ENCODE measurements at regions not wholly inside any gene's neighbourhood (a gene's known extent, or its start where the extent isn't known, plus 50 kb on each side); places are given as distances from the start of the nearest gene placed in this dataset.

GRCh38 chr4:35201403-35201802 lies 1042.9 kb downstream of the ARAP2 start:
- Histone ChIP-seq H3K27ac (no peak overlapping the region), H3K4me3 (no peak overlapping the region), H3K4me1 (no peaks in the 10 kb centered on the region), H3K4me2 (no peak overlapping the region), H3K9me3 (no peaks in the 10 kb centered on the region)
- TF ChIP-seq USF2 (IDR thresholded peaks at IDR 0.05) (no peak), MAZ (IDR thresholded peaks at IDR 0.05; ENCODE audit: borderline replicate concordance, low read depth, low read length) (no peak), CEBPB (IDR thresholded peaks at IDR 0.05) (no peak), JUN (IDR thresholded peaks at IDR 0.05) (no peak), HOXA7 (CRISPR knock-in tag; IDR thresholded peaks at IDR 0.05) (no peak), POLR2A (IDR thresholded peaks at IDR 0.05; ENCODE audit: low read length) (no peak), MAFK (IDR thresholded peaks at IDR 0.05; ENCODE audit: partially characterized antibody) (no peak), ZSCAN20 (CRISPR knock-in tag; IDR thresholded peaks at IDR 0.05) (no peak), RNF2 (IDR thresholded peaks at IDR 0.05; ENCODE audit: borderline replicate concordance, low read depth) (no peak)
- ATAC-seq, result no peak
- FAIRE-seq, result no peak
- POLR2A ChIA-PET, result no interaction called here
- CTCF ChIA-PET, result no interaction called here
- 46% methylated on average over 2 of the region's 2 CpGs for WGBS (ENCODE audit: missing lambda C conversion rate)
- DNase-seq (ENCODE audit: low read depth in 1 of 2, low spot score in 1 of 2), result no peak

- ATAC-seq (no peak), FAIRE-seq (no peak), DNase-seq (ENCODE audit: low read depth in 1 of 2, low spot score in 1 of 2) (no peak)
- Histone ChIP-seq H3K9me3 (no peaks in the 10 kb centered on the region), H3K4me2 (no peak overlapping the region), H3K27ac (no peak overlapping the region), H3K4me3 (no peak overlapping the region), H3K4me1 (no peaks in the 10 kb centered on the region)
- ChIA-PET CTCF (no interaction called here), POLR2A (no interaction called here)
- TF ChIP-seq TFCP2L1 (CRISPR knock-in tag; IDR thresholded peaks at IDR 0.05) (no peak), HEYL (CRISPR knock-in tag; IDR thresholded peaks at IDR 0.05) (no peak), CHD4 (IDR thresholded peaks at IDR 0.05; ENCODE audit: borderline replicate concordance) (no peak), ESRRA (IDR thresholded peaks at IDR 0.05; ENCODE audit: borderline replicate concordance, low read length) (no peak), PBX3 (IDR thresholded peaks at IDR 0.05) (no peak), BHLHE40 (IDR thresholded peaks at IDR 0.05; ENCODE audit: low read depth, low read length) (no peak), ZC3H11A (IDR thresholded peaks at IDR 0.05) (no peak), ZNF302 (CRISPR knock-in tag; IDR thresholded peaks at IDR 0.05) (no peak), RNF2 (IDR thresholded peaks at IDR 0.05; ENCODE audit: borderline replicate concordance, low read depth) (no peak), HOXB5 (CRISPR knock-in tag; IDR thresholded peaks at IDR 0.05) (no peak), RFX5 (IDR thresholded peaks at IDR 0.05) (no peak), FOSB (CRISPR knock-in tag; IDR thresholded peaks at IDR 0.05) (no peak), CTCF (IDR thresholded peaks at IDR 0.05) (no peak), TP53 (CRISPR knock-in tag; IDR thresholded peaks at IDR 0.05) (no peak), REST (IDR thresholded peaks at IDR 0.05) (no peak), JUN (IDR thresholded peaks at IDR 0.05) (no peak), HMGXB4 (CRISPR knock-in tag; IDR thresholded peaks at IDR 0.05; ENCODE audit: borderline replicate concordance) (no peak), SREBF2 (IDR thresholded peaks at IDR 0.05) (no peak), GATA3 (IDR thresholded peaks at IDR 0.05; ENCODE audit: borderline replicate concordance) (no peak)
- WGBS (ENCODE audit: missing lambda C conversion rate), result 39% methylated on average over 4 of the region's 4 CpGs
Measured at GRCh38 chr4:35216636-35217035, 1027.7 kb downstream of the ARAP2 start.
